SIG-M5 treated with dmso at 0.1 percent for 504 hours (cell line): ENCODE measurements at regions not wholly inside any gene's neighbourhood (a gene's known extent, or its start where the extent isn't known, plus 50 kb on each side); places are given as distances from the start of the nearest gene placed in this dataset.
"Not testable (repeated sequence)": the region's sequence is repeated elsewhere in the genome, so short reads cannot be mapped to it uniquely, and the experiment has no call there.

Experiments used
- DNase-seq: peaks from one replicate; lab custom pipeline; 2025; ENCODE audit not compliant: unreplicated experiment; lab: John Stamatoyannopoulos, UW

- DNase-seq, result no peak
These were observed 150.5 kb downstream of the UNC5CL start for GRCh38 chr6:40888456-40888990.

GRCh38 chr6:40887792-40888340, 151.2 kb downstream of the UNC5CL start:
- DNase-seq, result no peak

GRCh38 chr6:40887079-40887791, 151.8 kb downstream of the UNC5CL start:
- no peak for DNase-seq

GRCh38 chr6:40885139-40885774, 153.8 kb downstream of the UNC5CL start:
- DNase-seq, result no peak

GRCh38 chr6:40882323-40882997, 156.6 kb downstream of the UNC5CL start:
- no peak for DNase-seq

- DNase-seq, result peak; percentile 18
These were observed 157.5 kb downstream of the UNC5CL start for GRCh38 chr6:40881501-40881900.

- no peak for DNase-seq
These were observed 158.1 kb downstream of the UNC5CL start for GRCh38 chr6:40880906-40881305.

- no peak for DNase-seq
These were observed 159.9 kb downstream of the UNC5CL start for GRCh38 chr6:40879169-40879568.

GRCh38 chr6:40877362-40877761, 161.7 kb downstream of the UNC5CL start:
- DNase-seq, result no peak

GRCh38 chr6:40876336-40876735, 162.7 kb downstream of the UNC5CL start:
- DNase-seq, result no peak

GRCh38 chr6:40874495-40874894, 164.5 kb downstream of the UNC5CL start:
- no peak for DNase-seq

- no peak for DNase-seq
These were observed 167.6 kb downstream of the UNC5CL start for GRCh38 chr6:40871424-40871823.

GRCh38 chr6:40868089-40868865, 170.7 kb downstream of the UNC5CL start:
- DNase-seq, result not testable (repeated sequence)

GRCh38 chr6:40867527-40867926, 171.5 kb downstream of the UNC5CL start:
- not testable (repeated sequence) for DNase-seq

- not testable (repeated sequence) for DNase-seq
These were observed 173.8 kb downstream of the UNC5CL start for GRCh38 chr6:40865259-40865658.

GRCh38 chr6:40860443-40860842, 178.6 kb downstream of the UNC5CL start:
- DNase-seq, result no peak

- DNase-seq, result no peak
These were observed 182.8 kb downstream of the UNC5CL start for GRCh38 chr6:40856271-40856670.

GRCh38 chr6:40855168-40855880, 183.7 kb downstream of the UNC5CL start:
- no peak for DNase-seq

- no peak for DNase-seq
These were observed 184.4 kb downstream of the UNC5CL start for GRCh38 chr6:40854592-40854991.

GRCh38 chr6:40852779-40853373, 186.1 kb downstream of the UNC5CL start:
- DNase-seq, result no peak
